Subcutaneous abdominal adipose tissue (tissue), 5 donors: ENCODE measurements at regions not wholly inside any gene's neighbourhood (a gene's known extent, or its start where the extent isn't known, plus 50 kb on each side); places are given as distances from the start of the nearest gene placed in this dataset.

Experiments
- H3K27ac ChIP-seq: one replicate; pipeline ENCODE4 v1.7.0; 2013; ENCODE audit warnings: low read depth, mild to moderate bottlenecking, inconsistent platforms, low read length, moderate library complexity
- H3K27me3 ChIP-seq, 5 donors: one replicate each; pipeline ENCODE4 v1.7.0; 2013; ENCODE audit warnings: low read length in 5 of 5, inconsistent platforms in 1 of 5; ENCODE audit not compliant: control insufficient read depth in 5 of 5, insufficient read depth in 4 of 5
- H3K36me3 ChIP-seq, 5 donors: one replicate each; pipeline ENCODE4 v1.7.0; 2013; ENCODE audit warnings: low read length in 5 of 5; ENCODE audit not compliant: control insufficient read depth in 5 of 5, insufficient read depth in 5 of 5
- H3K4me1 ChIP-seq, 5 donors: one replicate each; pipeline ENCODE4 v1.7.0; 2013; ENCODE audit warnings: low read length in 5 of 5, mild to moderate bottlenecking in 3 of 5, moderate library complexity in 1 of 5; ENCODE audit not compliant: control insufficient read depth in 5 of 5, insufficient read depth in 5 of 5
- H3K4me3 ChIP-seq, 5 donors: one replicate each; pipeline ENCODE4 v1.7.0; 2013; ENCODE audit warnings: low read length in 5 of 5, low read depth in 1 of 5
- H3K9ac ChIP-seq, 5 donors: one replicate each; pipeline ENCODE4 v1.7.0; 2013; ENCODE audit warnings: low read length in 5 of 5, mild to moderate bottlenecking in 4 of 5, moderate library complexity in 3 of 5
- H3K9me3 ChIP-seq, 5 donors: one replicate each; pipeline ENCODE4 v1.7.0; 2013; ENCODE audit warnings: low read length in 5 of 5; ENCODE audit not compliant: control insufficient read depth in 5 of 5
- donor health status: healthy.
- donor health status: healthy.
- donor health status: healthy.
- donor health status: healthy.
- donor health status: healthy.

GRCh38 chr1:114207635-114208034 is 54.0 kb upstream of the SYT6 start:
- Histone ChIP-seq H3K9ac (no peak overlapping the region), H3K4me1 (peaks cover 0 to 4% (median 0%) of the 10 kb centered on the region in 5 donors), H3K9me3 (no peaks in the 10 kb centered on the region), H3K27ac (no peak overlapping the region), H3K36me3 (no peaks in the 10 kb centered on the region), H3K27me3 (peaks cover 11 to 31% (median 18%) of the 10 kb centered on the region in 5 donors), H3K4me3 (no peak overlapping the region)

DNA sequence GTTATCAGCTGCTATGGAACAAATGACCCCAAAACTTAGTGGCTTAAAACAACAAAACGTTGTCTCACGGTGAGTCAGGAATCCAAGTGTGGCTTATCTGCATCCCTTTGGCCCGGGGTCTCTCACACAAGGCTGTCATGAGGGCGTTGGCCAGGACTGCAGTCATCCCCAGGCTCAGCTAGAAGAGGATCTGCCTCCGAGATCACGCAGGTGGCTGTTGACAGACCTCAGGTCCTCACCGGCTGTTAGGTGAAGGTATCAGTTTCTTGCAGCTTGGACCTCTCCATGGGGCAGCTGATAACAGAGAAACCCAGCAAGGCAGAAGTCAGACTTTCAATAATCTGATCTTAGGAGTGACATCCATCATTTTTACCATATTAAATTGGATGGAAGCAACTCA is 52.7 kb upstream of the SYT6 start:
- H3K9me3 ChIP-seq: no peaks in the 10 kb centered on the region
- H3K27me3 ChIP-seq: peaks cover 11 to 31% (median 19%) of the 10 kb centered on the region in 5 donors
- H3K9ac ChIP-seq: no peak overlapping the region
- H3K4me1 ChIP-seq: peaks cover 0 to 4% (median 0%) of the 10 kb centered on the region in 5 donors
- H3K27ac ChIP-seq: no peak overlapping the region
- no peak overlapping the region for H3K4me3 ChIP-seq
- H3K36me3 ChIP-seq: no peaks in the 10 kb centered on the region

GRCh38 chr1:114203595-114204128 is 50.0 kb upstream of the SYT6 start:
- no peak overlapping the region for H3K27ac ChIP-seq
- H3K9ac ChIP-seq: no peak overlapping the region
- H3K27me3 ChIP-seq: peaks cover 9 to 25% (median 17%) of the 10 kb centered on the region in 5 donors
- no peaks in the 10 kb centered on the region for H3K36me3 ChIP-seq
- H3K9me3 ChIP-seq: no peaks in the 10 kb centered on the region
- H3K4me3 ChIP-seq: no peak overlapping the region
- peaks cover 0 to under 1% (median 0%) of the 10 kb centered on the region in 5 donors for H3K4me1 ChIP-seq
